ENCODE measurements at regions not wholly inside any gene's neighbourhood (a gene's known extent, or its start where the extent isn't known, plus 50 kb on each side); places are given as distances from the start of the nearest gene placed in this dataset.

DNA sequence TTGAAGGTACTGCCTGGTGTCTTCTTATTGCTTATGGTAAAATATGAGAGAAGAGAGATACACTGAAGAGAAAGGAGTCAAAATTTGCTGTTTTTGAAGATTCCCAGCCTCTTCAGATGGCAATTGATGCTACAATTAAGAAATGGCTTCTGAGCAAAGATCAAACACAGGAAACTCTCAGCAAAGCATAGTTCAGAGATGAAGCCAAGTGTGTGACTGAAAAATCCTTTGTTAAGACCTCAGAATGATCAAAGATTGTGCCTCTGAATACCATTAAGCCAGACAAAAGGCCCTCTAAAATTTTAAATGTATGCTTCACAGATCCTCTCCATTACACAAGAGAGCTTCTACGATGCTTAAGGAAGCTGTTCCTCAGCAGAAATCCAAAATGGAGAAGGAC, 216.3 kb downstream of the UXS1 start:
- intact Hi-C loops (cut with DNase I; ENCODE audit: low total_unique reads) = no loop called here
- TF ChIP-seq, protein P1, sequence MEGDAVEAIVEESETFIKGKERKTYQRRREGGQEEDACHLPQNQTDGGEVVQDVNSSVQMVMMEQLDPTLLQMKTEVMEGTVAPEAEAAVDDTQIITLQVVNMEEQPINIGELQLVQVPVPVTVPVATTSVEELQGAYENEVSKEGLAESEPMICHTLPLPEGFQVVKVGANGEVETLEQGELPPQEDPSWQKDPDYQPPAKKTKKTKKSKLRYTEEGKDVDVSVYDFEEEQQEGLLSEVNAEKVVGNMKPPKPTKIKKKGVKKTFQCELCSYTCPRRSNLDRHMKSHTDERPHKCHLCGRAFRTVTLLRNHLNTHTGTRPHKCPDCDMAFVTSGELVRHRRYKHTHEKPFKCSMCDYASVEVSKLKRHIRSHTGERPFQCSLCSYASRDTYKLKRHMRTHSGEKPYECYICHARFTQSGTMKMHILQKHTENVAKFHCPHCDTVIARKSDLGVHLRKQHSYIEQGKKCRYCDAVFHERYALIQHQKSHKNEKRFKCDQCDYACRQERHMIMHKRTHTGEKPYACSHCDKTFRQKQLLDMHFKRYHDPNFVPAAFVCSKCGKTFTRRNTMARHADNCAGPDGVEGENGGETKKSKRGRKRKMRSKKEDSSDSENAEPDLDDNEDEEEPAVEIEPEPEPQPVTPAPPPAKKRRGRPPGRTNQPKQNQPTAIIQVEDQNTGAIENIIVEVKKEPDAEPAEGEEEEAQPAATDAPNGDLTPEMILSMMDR (IDR thresholded peaks at IDR 0.05 in 4 of 5, conservative IDR thresholded peaks at IDR 0.05 in 1 of 5) = no peak
- no peak for TF ChIP-seq POLR2A (IDR thresholded peaks at IDR 0.05)
- no peak overlapping the region for H3K4me3 ChIP-seq
- H3K9me3 ChIP-seq = no peaks in the 10 kb centered on the region
- no peaks in the 10 kb centered on the region for H3K27me3 ChIP-seq
- H3K4me1 ChIP-seq = no peaks in the 10 kb centered on the region
- H3K36me3 ChIP-seq = no peaks in the 10 kb centered on the region
- H3K27ac ChIP-seq = no peak overlapping the region
- no peak for DNase-seq
- in situ Hi-C loops (cut with MboI; ENCODE audit: low sequenced_read_pairs in 4 of 4) = no loop called here
- ATAC-seq = no peak

DNA sequence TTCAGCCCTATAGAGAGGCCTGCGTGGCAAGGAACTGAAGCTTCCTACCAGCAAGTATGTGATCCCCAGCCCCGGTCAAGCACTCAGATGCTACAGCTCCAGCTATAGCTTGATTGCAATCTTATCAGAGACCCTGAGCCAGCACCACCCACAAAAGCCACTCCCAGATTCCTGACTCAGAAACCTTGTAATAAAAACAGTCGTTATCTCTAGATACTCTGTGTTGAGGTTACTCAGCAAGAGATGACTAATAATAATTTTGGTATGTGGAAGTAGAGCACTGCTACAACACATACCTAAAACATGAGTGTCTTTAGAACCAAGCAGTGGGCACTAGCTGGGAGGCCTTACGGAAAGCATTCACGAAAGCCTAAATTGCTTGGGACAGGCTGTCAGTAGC, 216.9 kb downstream of the UXS1 start:
- in situ Hi-C loops (cut with MboI; ENCODE audit: low sequenced_read_pairs in 4 of 4) = no loop called here
- intact Hi-C loops (cut with DNase I; ENCODE audit: low total_unique reads) = no loop called here
- ATAC-seq = no peak
- H3K27ac ChIP-seq = no peak overlapping the region
- no peaks in the 10 kb centered on the region for H3K9me3 ChIP-seq
- H3K4me1 ChIP-seq = no peaks in the 10 kb centered on the region
- no peaks in the 10 kb centered on the region for H3K27me3 ChIP-seq
- no peaks in the 10 kb centered on the region for H3K36me3 ChIP-seq
- H3K4me3 ChIP-seq = no peak overlapping the region
- no peak for TF ChIP-seq POLR2A (IDR thresholded peaks at IDR 0.05)
- TF ChIP-seq, protein P1 (IDR thresholded peaks at IDR 0.05 in 4 of 5, conservative IDR thresholded peaks at IDR 0.05 in 1 of 5) = no peak
- DNase-seq = no peak

DNA sequence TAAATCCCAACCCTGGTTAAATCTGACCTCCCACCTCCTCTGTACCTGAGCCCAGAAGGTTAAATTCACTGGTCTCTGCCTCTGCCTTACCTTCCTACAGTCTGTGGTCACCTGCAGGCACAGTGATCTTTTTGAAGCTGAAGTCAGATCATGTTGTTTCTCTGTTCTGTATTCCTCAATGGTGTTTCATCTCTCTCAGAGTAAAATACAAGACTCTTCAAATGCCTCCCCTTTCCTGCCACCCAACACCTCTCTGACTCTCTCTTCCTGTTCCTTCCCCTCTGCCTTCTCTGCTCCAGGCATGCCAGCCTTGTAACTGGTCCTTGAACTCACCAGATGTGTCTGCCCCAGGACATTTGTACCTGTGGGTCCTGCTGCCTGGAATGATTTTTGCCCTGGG, 219.3 kb downstream of the UXS1 start:
- no peaks in the 10 kb centered on the region for H3K4me1 ChIP-seq
- no peaks in the 10 kb centered on the region for H3K36me3 ChIP-seq
- H3K27me3 ChIP-seq = no peaks in the 10 kb centered on the region
- H3K9me3 ChIP-seq = no peaks in the 10 kb centered on the region
- in situ Hi-C loops (cut with MboI; ENCODE audit: low sequenced_read_pairs in 4 of 4) (no loop called here), intact Hi-C loops (cut with DNase I; ENCODE audit: low total_unique reads) (no loop called here)
- no peak overlapping the region for H3K27ac ChIP-seq
- TF ChIP-seq POLR2A (IDR thresholded peaks at IDR 0.05) = no peak
- TF ChIP-seq, protein P1 (IDR thresholded peaks at IDR 0.05 in 4 of 5, conservative IDR thresholded peaks at IDR 0.05 in 1 of 5) = no peak
- H3K4me3 ChIP-seq = no peak overlapping the region
- ATAC-seq (no peak), DNase-seq (no peak)

DNA sequence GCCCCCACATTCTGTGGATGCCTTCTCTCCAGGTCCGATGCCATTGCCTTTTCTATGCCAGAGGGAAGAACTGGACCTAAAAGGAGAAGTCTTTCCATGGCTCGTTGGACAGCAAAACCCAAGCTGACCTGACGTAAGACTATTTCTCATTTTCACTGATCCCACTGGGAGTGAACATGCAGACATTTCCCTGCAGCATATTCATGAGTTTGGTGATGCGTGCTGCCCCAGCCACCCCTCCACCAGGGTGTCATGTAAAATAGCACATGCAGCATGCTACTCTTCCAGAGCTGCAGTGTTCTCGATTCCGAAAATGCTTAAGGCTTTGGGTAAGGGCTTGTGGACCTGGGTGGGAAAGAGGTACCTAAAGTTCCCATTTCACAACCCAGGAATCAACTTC, 221.2 kb downstream of the UXS1 start:
- no peaks in the 10 kb centered on the region for H3K36me3 ChIP-seq
- H3K9me3 ChIP-seq = no peaks in the 10 kb centered on the region
- H3K4me1 ChIP-seq = no peaks in the 10 kb centered on the region
- in situ Hi-C loops (cut with MboI; ENCODE audit: low sequenced_read_pairs in 4 of 4) (no loop called here), intact Hi-C loops (cut with DNase I; ENCODE audit: low total_unique reads) (no loop called here)
- no peak for ATAC-seq
- H3K27me3 ChIP-seq = no peaks in the 10 kb centered on the region
- DNase-seq = no peak
- H3K27ac ChIP-seq = no peak overlapping the region
- TF ChIP-seq POLR2A (IDR thresholded peaks at IDR 0.05) = no peak
- TF ChIP-seq, protein P1 (IDR thresholded peaks at IDR 0.05 in 4 of 5, conservative IDR thresholded peaks at IDR 0.05 in 1 of 5) = no peak
- H3K4me3 ChIP-seq = no peak overlapping the region

DNA sequence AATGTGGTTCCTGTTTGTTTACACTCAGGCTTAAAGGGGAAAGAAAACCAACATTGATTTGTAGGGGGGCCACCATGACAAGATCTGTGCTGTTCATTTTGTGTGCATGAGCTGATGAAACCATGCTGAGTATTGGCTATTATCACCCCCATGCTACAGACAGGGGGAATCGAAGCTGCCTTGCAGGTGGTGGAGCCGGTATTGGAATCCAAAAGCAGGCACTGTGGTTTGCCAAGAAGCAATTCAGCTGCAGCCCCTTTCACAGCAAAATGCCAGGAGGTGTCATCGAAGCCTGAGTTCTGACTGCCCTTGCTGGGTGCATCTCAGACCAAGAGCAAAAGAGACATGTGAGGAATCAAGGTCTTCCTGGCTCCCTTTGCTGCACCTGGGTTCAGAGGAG, 221.9 kb downstream of the UXS1 start:
- Histone ChIP-seq H3K27me3 (no peaks in the 10 kb centered on the region), H3K36me3 (no peaks in the 10 kb centered on the region), H3K4me3 (no peak overlapping the region), H3K27ac (no peak overlapping the region), H3K9me3 (no peaks in the 10 kb centered on the region), H3K4me1 (no peaks in the 10 kb centered on the region)
- in situ Hi-C loops (cut with MboI; ENCODE audit: low sequenced_read_pairs in 4 of 4) (no loop called here), intact Hi-C loops (cut with DNase I; ENCODE audit: low total_unique reads) (no loop called here)
- DNase-seq = no peak
- TF ChIP-seq, protein P1 (IDR thresholded peaks at IDR 0.05 in 4 of 5, conservative IDR thresholded peaks at IDR 0.05 in 1 of 5) = no peak
- no peak for TF ChIP-seq POLR2A (IDR thresholded peaks at IDR 0.05)
- no peak for ATAC-seq
